Adipocyte (in vitro differentiated cells): ENCODE measurements at regions not wholly inside any gene's neighbourhood (a gene's known extent, or its start where the extent isn't known, plus 50 kb on each side); places are given as distances from the start of the nearest gene placed in this dataset.

Experiments
- DNase-seq: peaks from one replicate; pipeline ENCODE4 v3.0.0-alpha.2; 2015; ENCODE audit warnings: low read depth
- H3K27me3 ChIP-seq: replicated peaks from 2 replicates; pipeline ENCODE4 v1.7.0; 2013; ENCODE audit warnings: mild to moderate bottlenecking, low read length, moderate library complexity; ENCODE audit not compliant: control insufficient read depth, insufficient read depth
- H3K36me3 ChIP-seq: 2 replicates; pipeline ENCODE4 v1.7.0; 2013; ENCODE audit warnings: low read length, mild to moderate bottlenecking, moderate library complexity; ENCODE audit not compliant: control insufficient read depth, insufficient read depth, severe bottlenecking
- H3K4me1 ChIP-seq: 2 replicates; pipeline ENCODE4 v1.7.0; 2013; ENCODE audit warnings: mild to moderate bottlenecking, low read length, moderate library complexity; ENCODE audit not compliant: control insufficient read depth, insufficient read depth
- H3K4me3 ChIP-seq: 2 replicates; pipeline ENCODE4 v1.7.0; 2013; ENCODE audit warnings: mild to moderate bottlenecking, low read length, moderate library complexity
- H3K9ac ChIP-seq: 2 replicates; pipeline ENCODE4 v1.7.0; 2013; ENCODE audit warnings: mild to moderate bottlenecking, low read length, moderate library complexity
- H3K9me3 ChIP-seq: 2 replicates; pipeline ENCODE4 v1.7.0; 2013; ENCODE audit warnings: mild to moderate bottlenecking, low read length, moderate library complexity; ENCODE audit not compliant: control insufficient read depth

DNA sequence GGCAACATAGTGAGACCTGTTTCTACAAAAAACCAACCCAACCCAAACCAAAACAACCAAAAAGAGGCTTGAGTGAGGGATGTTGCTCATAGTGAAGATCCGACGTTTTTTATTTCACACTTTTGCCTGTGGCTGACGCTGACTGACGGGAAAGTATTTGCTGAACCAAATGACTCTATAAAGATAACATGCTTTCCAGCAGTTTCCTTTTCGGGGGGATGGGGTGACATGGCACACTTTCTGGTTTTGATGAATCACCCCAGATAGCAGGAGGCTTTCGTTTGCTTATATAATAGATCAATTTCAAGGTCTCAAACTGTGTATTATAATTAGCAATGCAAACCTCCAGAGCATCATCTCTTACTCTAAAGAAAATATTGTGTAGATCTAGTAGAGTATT is 150.8 kb downstream of the AQP4 start:
- Histone ChIP-seq H3K9me3 (no peaks in the 10 kb centered on the region), H3K4me3 (no peak overlapping the region), H3K36me3 (no peaks in the 10 kb centered on the region), H3K27me3 (peaks cover 8% of the 10 kb centered on the region), H3K9ac (no peak overlapping the region), H3K4me1 (no peaks in the 10 kb centered on the region)
- no peak for DNase-seq

DNA sequence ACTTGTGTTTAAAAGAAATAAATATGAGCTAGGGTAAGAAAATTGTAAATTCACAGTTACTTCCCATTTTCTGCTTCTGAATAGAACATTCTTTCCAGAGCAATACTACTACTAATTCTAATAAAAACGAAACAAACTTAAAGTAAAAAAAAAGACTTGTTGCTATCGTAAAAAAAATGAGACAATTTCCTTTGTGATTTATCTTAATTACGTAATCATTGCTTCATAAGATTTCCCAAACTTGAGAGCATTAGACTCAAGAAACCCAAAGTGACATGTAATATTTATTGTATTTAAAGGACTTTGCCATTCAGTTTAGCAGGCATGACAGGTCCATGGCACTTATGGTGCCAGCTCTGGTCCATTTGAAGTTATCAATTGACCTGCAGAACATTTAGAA is 153.8 kb downstream of the AQP4 start:
- Histone ChIP-seq H3K9me3 (no peaks in the 10 kb centered on the region), H3K9ac (no peak overlapping the region), H3K27me3 (peaks cover 13% of the 10 kb centered on the region), H3K36me3 (no peaks in the 10 kb centered on the region), H3K4me1 (no peaks in the 10 kb centered on the region), H3K4me3 (no peak overlapping the region)
- DNase-seq = no peak

DNA sequence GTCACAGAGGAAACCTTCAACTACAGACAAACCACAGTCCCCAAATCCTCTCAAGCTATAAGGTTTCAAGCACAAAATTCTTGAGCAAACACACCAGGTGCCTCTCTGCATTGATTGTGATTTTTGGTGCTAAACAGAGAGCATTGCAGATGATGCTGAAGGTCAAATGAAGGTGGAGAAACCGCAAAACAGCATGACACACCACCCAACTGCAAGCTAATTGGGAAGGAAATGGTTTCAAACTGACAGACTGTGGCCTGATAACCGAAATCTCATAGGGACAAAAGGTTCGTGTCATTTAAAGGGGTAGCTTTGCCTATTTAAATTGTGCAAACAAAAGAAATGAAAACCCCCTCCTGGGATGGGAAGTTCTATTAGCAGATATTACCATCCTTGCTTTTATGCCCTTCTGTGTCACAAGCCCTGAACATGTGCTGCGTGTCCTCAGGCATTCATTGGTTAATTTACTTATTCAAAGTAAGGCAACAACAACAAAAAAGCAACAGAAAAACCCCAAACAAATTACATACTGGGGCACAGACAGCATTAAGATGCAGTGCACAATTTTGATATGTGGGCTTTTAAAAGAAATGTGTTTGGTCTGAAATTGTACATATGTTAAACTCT is 154.9 kb downstream of the AQP4 start:
- Histone ChIP-seq H3K9ac (no peak overlapping the region), H3K27me3 (peaks cover 16% of the 10 kb centered on the region), H3K4me3 (no peak overlapping the region), H3K4me1 (no peaks in the 10 kb centered on the region), H3K36me3 (no peaks in the 10 kb centered on the region), H3K9me3 (no peaks in the 10 kb centered on the region)
- no peak for DNase-seq

DNA sequence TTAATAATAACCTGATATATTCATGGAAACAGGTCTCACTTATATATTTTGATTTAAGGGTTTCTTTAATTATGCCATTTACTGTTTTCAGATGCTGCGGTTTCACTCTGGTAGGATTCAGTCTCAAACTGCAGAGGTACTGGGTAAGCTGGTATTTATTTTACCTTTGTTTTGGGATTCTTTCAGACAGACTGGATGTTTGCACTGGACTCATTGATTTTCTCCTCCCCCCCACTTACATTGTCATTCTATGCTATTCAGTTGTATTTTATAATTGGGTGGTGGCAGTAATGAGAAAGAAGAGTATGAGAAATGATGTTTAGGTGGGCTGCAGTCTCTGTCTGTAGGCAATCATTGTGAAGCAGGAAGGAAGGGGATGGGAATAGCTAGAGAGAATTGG is 155.6 kb downstream of the AQP4 start:
- no peak overlapping the region for H3K4me3 ChIP-seq
- no peaks in the 10 kb centered on the region for H3K4me1 ChIP-seq
- no peaks in the 10 kb centered on the region for H3K9me3 ChIP-seq
- H3K9ac ChIP-seq = no peak overlapping the region
- DNase-seq = no peak
- H3K36me3 ChIP-seq = no peaks in the 10 kb centered on the region
- peaks cover 16% of the 10 kb centered on the region for H3K27me3 ChIP-seq

DNA sequence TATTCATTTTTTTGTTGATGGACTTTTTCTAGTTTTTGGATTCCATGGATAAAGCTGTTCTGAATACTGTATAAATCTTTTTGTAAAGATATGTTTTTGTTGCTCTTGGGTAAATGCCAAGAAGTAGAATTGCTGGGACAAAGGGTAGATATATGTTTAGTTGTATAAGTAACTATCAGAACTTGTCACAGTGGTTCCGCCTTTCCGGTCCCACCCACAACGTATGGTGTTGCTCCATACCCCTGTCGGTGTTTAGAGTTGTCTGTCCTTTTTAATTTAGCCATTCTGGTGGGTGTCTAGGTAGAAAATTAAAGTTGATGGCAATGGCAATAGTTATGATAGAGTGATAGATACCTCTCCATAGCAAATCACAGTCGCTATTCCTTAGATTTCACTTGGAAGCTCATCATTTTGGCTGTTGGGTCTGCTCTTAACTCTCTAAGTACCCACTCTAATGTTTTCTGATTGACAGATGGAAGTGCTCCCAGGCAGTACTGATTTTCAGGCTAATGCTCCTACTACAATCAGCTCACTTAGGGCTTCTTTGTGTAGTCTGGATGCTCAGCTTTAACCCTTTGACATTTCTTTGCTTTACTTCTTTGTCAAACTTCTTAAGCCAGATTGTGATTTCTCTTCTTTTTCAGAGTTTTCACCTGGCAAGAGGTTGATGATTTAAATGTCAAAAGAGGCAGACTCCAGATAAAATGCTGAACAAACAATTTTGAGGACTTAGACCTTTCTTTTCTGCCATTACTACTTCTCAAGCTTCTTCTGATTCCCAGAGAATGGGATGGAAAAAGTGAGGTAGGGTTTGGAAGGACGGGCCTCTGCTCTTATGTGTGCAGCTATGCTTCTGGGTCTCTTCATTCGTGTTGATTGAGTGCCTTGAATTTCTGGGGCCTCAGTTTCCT is 156.4 kb downstream of the AQP4 start:
- H3K27me3 ChIP-seq = peaks cover 19% of the 10 kb centered on the region
- no peak overlapping the region for H3K9ac ChIP-seq
- DNase-seq = no peak
- no peaks in the 10 kb centered on the region for H3K4me1 ChIP-seq
- H3K4me3 ChIP-seq = no peak overlapping the region
- H3K9me3 ChIP-seq = no peaks in the 10 kb centered on the region
- no peaks in the 10 kb centered on the region for H3K36me3 ChIP-seq

DNA sequence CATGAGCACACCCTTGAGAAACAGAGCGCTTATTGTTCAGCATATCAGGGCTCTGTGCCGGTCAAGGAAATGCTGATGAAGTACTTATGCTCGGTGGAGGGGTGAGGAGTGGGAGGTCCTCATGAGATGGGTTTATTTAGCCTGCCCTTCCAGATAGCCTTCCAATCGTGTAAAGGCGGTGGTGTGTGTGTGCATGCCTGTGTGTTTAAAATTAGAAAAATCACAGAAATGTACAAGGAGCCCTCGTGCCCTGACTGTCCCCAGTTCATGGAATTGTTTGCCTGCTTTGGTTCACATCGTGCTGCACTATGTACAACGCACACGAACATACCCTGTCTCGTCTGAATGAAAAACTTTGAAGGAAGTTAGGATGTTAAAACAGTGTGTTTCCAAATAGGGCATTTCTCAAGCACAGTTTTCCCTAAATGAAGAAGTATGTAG is 158.6 kb downstream of the AQP4 start:
- peaks cover 16% of the 10 kb centered on the region for H3K27me3 ChIP-seq
- H3K9me3 ChIP-seq = no peaks in the 10 kb centered on the region
- no peak overlapping the region for H3K4me3 ChIP-seq
- H3K4me1 ChIP-seq = no peaks in the 10 kb centered on the region
- DNase-seq = no peak
- H3K36me3 ChIP-seq = no peaks in the 10 kb centered on the region
- no peak overlapping the region for H3K9ac ChIP-seq

DNA sequence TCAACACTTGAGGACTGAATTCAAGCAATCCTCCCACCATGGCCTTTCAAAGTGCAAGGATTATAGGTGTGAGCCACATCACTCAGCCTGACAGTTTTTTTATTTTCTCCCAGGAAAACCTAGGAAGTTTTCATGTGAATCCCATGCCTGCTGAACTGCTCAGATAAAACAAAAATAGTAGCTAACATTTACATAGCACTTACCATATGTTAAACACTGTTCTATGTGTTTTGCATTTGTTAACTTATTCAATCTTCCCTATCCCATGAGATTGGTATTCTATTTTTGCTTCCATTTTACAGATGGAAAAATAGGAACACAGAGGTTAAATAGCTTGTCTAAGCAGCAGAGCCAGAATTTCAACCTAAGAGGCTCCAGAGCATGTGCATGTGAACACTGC is 157.4 kb upstream of the KCTD1 start:
- no peaks in the 10 kb centered on the region for H3K9me3 ChIP-seq
- no peaks in the 10 kb centered on the region for H3K4me1 ChIP-seq
- H3K27me3 ChIP-seq = peaks cover 16% of the 10 kb centered on the region
- no peak overlapping the region for H3K4me3 ChIP-seq
- H3K9ac ChIP-seq = no peak overlapping the region
- no peaks in the 10 kb centered on the region for H3K36me3 ChIP-seq
- DNase-seq = no peak

DNA sequence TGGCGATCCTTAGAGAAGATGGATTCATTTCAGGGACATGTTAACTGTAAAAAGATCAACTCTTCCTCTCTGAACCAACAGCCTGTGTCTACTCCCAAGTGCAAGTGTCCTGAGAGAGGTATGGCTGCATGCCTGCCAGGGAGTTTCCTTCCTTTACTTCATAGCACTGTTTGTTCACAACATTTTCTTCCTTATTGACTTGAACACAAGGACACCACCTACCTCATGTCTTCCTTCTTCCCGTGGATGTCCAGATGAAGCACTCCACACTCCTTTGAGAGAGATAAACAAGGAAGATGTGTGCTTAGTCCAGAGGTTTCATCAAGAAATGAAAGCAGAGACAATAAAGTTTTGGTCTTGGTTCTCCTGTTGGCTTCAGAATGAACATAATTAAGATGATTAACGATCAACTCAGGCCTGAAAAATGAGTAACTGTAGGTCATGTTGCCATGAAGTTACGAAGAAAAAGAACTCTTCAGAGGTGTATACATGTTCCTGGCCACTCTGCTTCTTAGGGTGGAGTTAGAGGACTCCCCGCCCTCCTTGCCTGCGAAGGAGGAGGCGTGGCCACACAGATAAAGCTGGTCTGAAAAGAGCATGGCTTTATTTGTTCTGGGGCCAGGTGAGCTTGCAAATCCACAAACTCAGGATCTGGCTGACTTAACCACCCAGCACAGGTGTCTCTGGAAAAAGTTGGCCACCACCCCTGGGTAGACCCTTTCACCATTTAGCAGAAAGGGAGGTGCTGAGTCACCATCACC is 155.0 kb upstream of the KCTD1 start:
- H3K36me3 ChIP-seq = no peaks in the 10 kb centered on the region
- no peak overlapping the region for H3K4me3 ChIP-seq
- DNase-seq = no peak
- no peaks in the 10 kb centered on the region for H3K4me1 ChIP-seq
- no peak overlapping the region for H3K9ac ChIP-seq
- H3K9me3 ChIP-seq = no peaks in the 10 kb centered on the region
- H3K27me3 ChIP-seq = peaks cover 15% of the 10 kb centered on the region

DNA sequence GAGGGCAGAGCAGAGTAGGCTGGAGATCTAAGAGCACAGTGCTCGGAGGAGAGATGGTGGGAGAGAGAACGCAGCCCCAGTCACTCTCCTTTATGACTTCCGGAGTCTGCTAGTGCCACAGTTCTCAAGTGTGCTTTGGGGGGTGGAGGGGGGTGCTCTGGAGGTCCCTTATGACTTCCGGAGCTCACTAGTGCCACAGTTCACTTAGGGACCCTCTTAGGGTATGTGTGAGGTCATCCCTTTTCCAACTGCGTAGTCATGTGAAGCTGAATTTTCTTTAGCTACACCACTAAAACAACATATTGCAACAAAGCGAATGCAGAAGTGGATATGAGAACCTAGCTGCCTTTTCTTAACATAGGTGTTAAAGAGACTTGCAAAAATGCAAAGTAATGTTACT is 153.7 kb upstream of the KCTD1 start:
- peaks cover 15% of the 10 kb centered on the region for H3K27me3 ChIP-seq

DNA sequence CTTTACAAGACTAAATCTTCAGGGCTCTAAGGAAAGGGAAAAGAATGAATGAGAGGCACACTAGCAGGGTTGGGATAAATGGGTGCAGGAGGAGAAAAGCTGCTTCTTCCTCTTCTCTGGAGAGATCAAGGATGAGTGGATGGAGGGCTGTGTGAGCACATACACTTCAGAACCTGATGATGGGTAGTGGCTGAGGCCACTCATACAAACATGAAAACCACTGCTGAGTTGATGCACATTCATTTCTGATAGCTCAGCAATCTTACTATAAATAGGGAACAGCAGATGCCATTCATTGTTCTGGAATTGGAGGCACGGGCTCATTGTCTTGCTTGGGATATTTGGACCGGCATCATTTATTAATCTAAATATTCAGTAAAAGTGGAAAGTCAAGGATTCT is 152.4 kb upstream of the KCTD1 start:
- Histone ChIP-seq H3K4me3 (no peak overlapping the region), H3K36me3 (no peaks in the 10 kb centered on the region), H3K9me3 (no peaks in the 10 kb centered on the region), H3K9ac (no peak overlapping the region), H3K27me3 (peaks cover 6% of the 10 kb centered on the region), H3K4me1 (no peaks in the 10 kb centered on the region)
- no peak for DNase-seq

More for the DNA sequence above, 153.7 kb upstream of the KCTD1 start:
- Histone ChIP-seq H3K4me3 (no peak overlapping the region), H3K36me3 (no peaks in the 10 kb centered on the region), H3K4me1 (no peaks in the 10 kb centered on the region), H3K9me3 (no peaks in the 10 kb centered on the region), H3K9ac (no peak overlapping the region)
- no peak for DNase-seq

DNA sequence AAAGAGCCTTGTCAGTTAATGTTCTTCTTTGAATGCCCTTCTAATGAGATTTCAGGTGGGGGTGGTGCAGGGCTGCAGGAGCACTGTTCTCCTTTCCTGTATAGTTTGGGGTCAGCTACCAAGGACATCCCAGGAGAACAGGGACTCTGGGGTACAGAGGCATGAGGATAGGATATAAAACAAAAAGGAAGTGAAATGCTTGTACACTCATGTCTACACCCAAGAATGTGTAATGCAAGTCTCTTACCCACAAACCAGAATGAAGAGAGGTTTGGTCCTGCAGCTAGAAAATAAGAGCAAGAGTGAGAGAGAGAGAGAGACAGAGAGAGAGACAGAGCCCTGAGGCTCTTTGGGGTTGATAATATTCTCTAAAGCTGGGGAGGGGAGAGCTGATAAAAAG is 151.8 kb upstream of the KCTD1 start:
- Histone ChIP-seq H3K27me3 (peaks cover 6% of the 10 kb centered on the region), H3K36me3 (no peaks in the 10 kb centered on the region), H3K4me3 (no peak overlapping the region), H3K9ac (no peak overlapping the region), H3K4me1 (no peaks in the 10 kb centered on the region), H3K9me3 (no peaks in the 10 kb centered on the region)
- DNase-seq = no peak
